Stomach smooth muscle (tissue), 2 donors: ENCODE measurements at regions not wholly inside any gene's neighbourhood (a gene's known extent, or its start where the extent isn't known, plus 50 kb on each side); places are given as distances from the start of the nearest gene placed in this dataset.

Source experiments
- H3K27ac ChIP-seq: one replicate; pipeline ENCODE4 v1.7.0; 2013; ENCODE audit warnings: mild to moderate bottlenecking, low read length, inconsistent platforms
- H3K27me3 ChIP-seq, 2 donors: one replicate each; pipeline ENCODE4 v1.7.0; 2013; ENCODE audit warnings: low read length in 2 of 2; ENCODE audit not compliant: insufficient read depth in 2 of 2, control insufficient read depth in 1 of 2
- H3K36me3 ChIP-seq, 2 donors: one replicate each; pipeline ENCODE4 v1.7.0; 2013; ENCODE audit warnings: low read length in 2 of 2; ENCODE audit not compliant: control insufficient read depth in 2 of 2, insufficient read depth in 2 of 2
- H3K4me1 ChIP-seq: one replicate; pipeline ENCODE4 v1.7.0; 2013; ENCODE audit warnings: low read length; ENCODE audit not compliant: control insufficient read depth, insufficient read depth
- H3K4me3 ChIP-seq, 2 donors: one replicate each; pipeline ENCODE4 v1.7.0; 2013; ENCODE audit warnings: low read length in 2 of 2
- H3K9ac ChIP-seq, 2 donors: one replicate each; pipeline ENCODE4 v1.7.0; 2013; ENCODE audit warnings: low read length in 2 of 2, mild to moderate bottlenecking in 1 of 2
- H3K9me3 ChIP-seq, 2 donors: one replicate each; pipeline ENCODE4 v1.7.0; 2013; ENCODE audit warnings: low read length in 2 of 2; ENCODE audit not compliant: control insufficient read depth in 2 of 2
- donor health status: healthy.
- donor health status: Pancreatic carcinoma.

GRCh38 chr2:22221006-22221405 is 1097.2 kb downstream of the TDRD15 start:
- no peak overlapping the region for H3K4me3 ChIP-seq
- no peak overlapping the region for H3K27ac ChIP-seq
- peaks cover 6 to 12% of the 10 kb centered on the region in 2 donors for H3K9me3 ChIP-seq
- H3K4me1 ChIP-seq, result no peaks in the 10 kb centered on the region
- no peaks in the 10 kb centered on the region for H3K27me3 ChIP-seq
- no peak overlapping the region for H3K9ac ChIP-seq
- H3K36me3 ChIP-seq, result no peaks in the 10 kb centered on the region

- no peak overlapping the region for H3K9ac ChIP-seq
- H3K36me3 ChIP-seq, result no peaks in the 10 kb centered on the region
Measured at GRCh38 chr2:22238967-22239366, 1115.2 kb downstream of the TDRD15 start.

GRCh38 chr2:22247466-22247865 is 1123.7 kb downstream of the TDRD15 start:
- H3K4me1 ChIP-seq, result no peaks in the 10 kb centered on the region
- no peak overlapping the region for H3K4me3 ChIP-seq
- no peak overlapping the region for H3K9ac ChIP-seq
- no peaks in the 10 kb centered on the region for H3K27me3 ChIP-seq
- no peaks in the 10 kb centered on the region for H3K9me3 ChIP-seq
- H3K27ac ChIP-seq, result no peak overlapping the region
- H3K36me3 ChIP-seq, result no peaks in the 10 kb centered on the region

More at GRCh38 chr2:22238967-22239366, 1115.2 kb downstream of the TDRD15 start:
- Histone ChIP-seq H3K27me3 (no peaks in the 10 kb centered on the region), H3K4me1 (no peaks in the 10 kb centered on the region), H3K27ac (no peak overlapping the region), H3K9me3 (no peaks in the 10 kb centered on the region), H3K4me3 (no peak overlapping the region)

GRCh38 chr2:22248851-22249250 is 1125.1 kb downstream of the TDRD15 start:
- Histone ChIP-seq H3K4me3 (no peak overlapping the region), H3K27me3 (no peaks in the 10 kb centered on the region), H3K4me1 (no peaks in the 10 kb centered on the region), H3K9me3 (no peaks in the 10 kb centered on the region), H3K27ac (no peak overlapping the region), H3K9ac (no peak overlapping the region), H3K36me3 (no peaks in the 10 kb centered on the region)

GRCh38 chr2:22253171-22253570 is 1129.4 kb downstream of the TDRD15 start:
- Histone ChIP-seq H3K36me3 (no peaks in the 10 kb centered on the region), H3K27ac (no peak overlapping the region)

GRCh38 chr2:22261165-22261564 is 1123.8 kb upstream of the KLHL29 start:
- no peaks in the 10 kb centered on the region for H3K36me3 ChIP-seq
- no peak overlapping the region for H3K4me3 ChIP-seq
- no peaks in the 10 kb centered on the region for H3K27me3 ChIP-seq
- H3K4me1 ChIP-seq, result no peaks in the 10 kb centered on the region
- no peaks in the 10 kb centered on the region for H3K9me3 ChIP-seq
- no peak overlapping the region for H3K27ac ChIP-seq
- no peak overlapping the region for H3K9ac ChIP-seq

More at GRCh38 chr2:22253171-22253570, 1129.4 kb downstream of the TDRD15 start:
- H3K4me3 ChIP-seq, result no peak overlapping the region
- H3K9ac ChIP-seq, result no peak overlapping the region
- no peaks in the 10 kb centered on the region for H3K9me3 ChIP-seq
- no peaks in the 10 kb centered on the region for H3K27me3 ChIP-seq
- H3K4me1 ChIP-seq, result no peaks in the 10 kb centered on the region

- Histone ChIP-seq H3K9ac (no peak overlapping the region), H3K27ac (no peak overlapping the region), H3K4me3 (no peak overlapping the region), H3K27me3 (no peaks in the 10 kb centered on the region), H3K9me3 (no peaks in the 10 kb centered on the region), H3K36me3 (no peaks in the 10 kb centered on the region), H3K4me1 (no peaks in the 10 kb centered on the region)
Measured at GRCh38 chr2:22270341-22270740, 1114.6 kb upstream of the KLHL29 start.

GRCh38 chr2:22273853-22274252 is 1111.1 kb upstream of the KLHL29 start:
- Histone ChIP-seq H3K4me1 (no peaks in the 10 kb centered on the region), H3K4me3 (no peak overlapping the region), H3K27ac (no peak overlapping the region), H3K27me3 (no peaks in the 10 kb centered on the region), H3K9ac (no peak overlapping the region), H3K9me3 (no peaks in the 10 kb centered on the region), H3K36me3 (no peaks in the 10 kb centered on the region)

- H3K27me3 ChIP-seq, result no peaks in the 10 kb centered on the region
Measured at GRCh38 chr2:22274661-22275060, 1110.3 kb upstream of the KLHL29 start.

GRCh38 chr2:22276696-22277095 is 1108.3 kb upstream of the KLHL29 start:
- H3K27ac ChIP-seq, result no peak overlapping the region
- peaks cover 8% of the 10 kb centered on the region for H3K4me1 ChIP-seq
- H3K9me3 ChIP-seq, result no peaks in the 10 kb centered on the region
- no peak overlapping the region for H3K9ac ChIP-seq
- no peaks in the 10 kb centered on the region for H3K27me3 ChIP-seq
- H3K36me3 ChIP-seq, result no peaks in the 10 kb centered on the region
- H3K4me3 ChIP-seq, result no peak overlapping the region

More at GRCh38 chr2:22274661-22275060, 1110.3 kb upstream of the KLHL29 start:
- Histone ChIP-seq H3K36me3 (no peaks in the 10 kb centered on the region), H3K4me1 (no peaks in the 10 kb centered on the region), H3K27ac (no peak overlapping the region), H3K4me3 (no peak overlapping the region), H3K9ac (no peak overlapping the region), H3K9me3 (no peaks in the 10 kb centered on the region)

- H3K4me3 ChIP-seq, result no peak overlapping the region
- H3K4me1 ChIP-seq, result peaks cover 13% of the 10 kb centered on the region
- H3K9me3 ChIP-seq, result no peaks in the 10 kb centered on the region
- no peaks in the 10 kb centered on the region for H3K36me3 ChIP-seq
- H3K27ac ChIP-seq, result no peak overlapping the region
- no peak overlapping the region for H3K9ac ChIP-seq
- no peaks in the 10 kb centered on the region for H3K27me3 ChIP-seq
Measured at GRCh38 chr2:22279541-22279940, 1105.4 kb upstream of the KLHL29 start.
